Mesendoderm (in vitro differentiated cells): ENCODE measurements at regions not wholly inside any gene's neighbourhood (a gene's known extent, or its start where the extent isn't known, plus 50 kb on each side); places are given as distances from the start of the nearest gene placed in this dataset.
"Not testable (repeated sequence)": the region's sequence is repeated elsewhere in the genome, so short reads cannot be mapped to it uniquely, and the experiment has no call there.

ENCODE experiments used
- DNase-seq: peaks from one replicate; pipeline ENCODE4 v3.0.0; 2013
- H2AK5ac ChIP-seq: 2 replicates; pipeline ENCODE4 v1.6.1; 2013; ENCODE audit warnings: low read length, inconsistent platforms
- H2BK120ac ChIP-seq: 2 replicates; pipeline ENCODE4 v1.6.1; 2013; ENCODE audit warnings: low read depth, mild to moderate bottlenecking, low read length, moderate library complexity, mixed read lengths
- H2BK15ac ChIP-seq: replicated peaks from 2 replicates; pipeline ENCODE4 v1.6.1; 2013; ENCODE audit warnings: low read depth, mild to moderate bottlenecking, moderate library complexity
- H2BK5ac ChIP-seq: 2 replicates; pipeline ENCODE4 v1.6.1; 2013; ENCODE audit warnings: low read length, inconsistent platforms
- H3K18ac ChIP-seq: 2 replicates; pipeline ENCODE4 v1.6.1; 2013; ENCODE audit warnings: mild to moderate bottlenecking, low read length, mixed read lengths
- H3K23ac ChIP-seq: one replicate; pipeline ENCODE4 v1.6.1; 2013; ENCODE audit warnings: low read length
- H3K27ac ChIP-seq: 2 replicates; pipeline ENCODE4 v1.5.1; 2013; ENCODE audit warnings: low read depth, mild to moderate bottlenecking, inconsistent platforms, low read length, moderate library complexity
- H3K27me3 ChIP-seq: 2 replicates; pipeline ENCODE4 v1.6.1; 2013; ENCODE audit warnings: low read length, control low read depth, mild to moderate bottlenecking, inconsistent platforms; ENCODE audit not compliant: insufficient read depth, poor library complexity
- H3K36me3 ChIP-seq: 2 replicates; pipeline ENCODE4 v1.6.1; 2013; ENCODE audit warnings: low read length, inconsistent platforms; ENCODE audit not compliant: control insufficient read depth, insufficient read depth
- H3K4ac ChIP-seq: one replicate; pipeline ENCODE4 v1.6.1; 2013; ENCODE audit warnings: low read depth, mild to moderate bottlenecking, low read length, moderate library complexity
- H3K4me1 ChIP-seq: 2 replicates; pipeline ENCODE4 v1.6.1; 2013; ENCODE audit warnings: low read depth, low read length, inconsistent platforms; ENCODE audit not compliant: control insufficient read depth
- H3K4me2 ChIP-seq: 2 replicates; pipeline ENCODE4 v1.6.1; 2013; ENCODE audit warnings: low read length
- H3K4me3 ChIP-seq: 2 replicates; pipeline ENCODE4 v1.5.1; 2013; ENCODE audit warnings: mild to moderate bottlenecking, low read length
- H3K56ac ChIP-seq: one replicate; pipeline ENCODE4 v1.6.1; 2013; ENCODE audit warnings: low read length
- H3K79me1 ChIP-seq: 2 replicates; pipeline ENCODE4 v1.6.1; 2013; ENCODE audit warnings: low read length, inconsistent platforms
- H3K79me2 ChIP-seq: 2 replicates; pipeline ENCODE4 v1.6.1; 2013; ENCODE audit warnings: mild to moderate bottlenecking, low read length; ENCODE audit not compliant: control insufficient read depth, insufficient read depth
- H3K9ac ChIP-seq: 2 replicates; pipeline ENCODE4 v1.6.1; 2013; ENCODE audit warnings: low read length, inconsistent platforms
- H4K5ac ChIP-seq: one replicate; pipeline ENCODE4 v1.6.1; 2013; ENCODE audit warnings: low read length
- H4K8ac ChIP-seq: one replicate; pipeline ENCODE4 v1.6.1; 2013; ENCODE audit warnings: low read depth, mild to moderate bottlenecking, control low read depth, low read length, moderate library complexity
- WGBS: extraction: QIAGEN DNeasy Blood & Tissue Kit; methylation state at CpG from one replicate; pipeline ENCODE4 v1.1.7; 2013; ENCODE audit warnings: low lambda C conversion rate, missing lambda C conversion rate; ENCODE audit not compliant: insufficient coverage; ENCODE audit errors: extremely low coverage; 5-methylcytosine and 5-hydroxymethylcytosine counted together

DNA sequence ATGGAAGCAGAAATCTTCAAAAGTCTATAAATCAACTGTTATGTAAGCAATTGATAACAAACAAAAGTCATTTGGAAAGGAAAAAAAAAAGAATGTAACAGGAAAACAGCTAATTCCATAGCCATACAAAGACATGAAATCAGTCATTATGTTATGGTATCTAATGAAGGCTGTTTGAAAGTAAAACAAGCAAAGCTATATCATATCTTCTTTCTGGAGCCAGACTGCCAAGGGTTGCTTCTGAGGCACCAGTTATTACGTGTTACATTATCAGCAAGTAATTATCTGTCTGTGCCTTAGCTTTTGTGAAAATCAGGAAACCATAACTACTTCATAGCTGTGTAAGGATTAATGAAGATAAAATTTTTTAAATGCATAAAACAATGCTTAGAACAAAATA is 480.2 kb downstream of the FAT4 start:
- no peak overlapping the region for H3K4me3 ChIP-seq
- no peak overlapping the region for H4K8ac ChIP-seq
- H2AK5ac ChIP-seq, result no peak overlapping the region
- H3K9ac ChIP-seq, result no peak overlapping the region
- no peak overlapping the region for H2BK120ac ChIP-seq
- H3K27me3 ChIP-seq, result no peaks in the 10 kb centered on the region
- no peak overlapping the region for H2BK15ac ChIP-seq
- H2BK5ac ChIP-seq, result no peak overlapping the region
- H3K18ac ChIP-seq, result no peak overlapping the region
- no peak overlapping the region for H3K4ac ChIP-seq
- no peaks in the 10 kb centered on the region for H3K79me2 ChIP-seq
- H3K4me1 ChIP-seq, result no peaks in the 10 kb centered on the region
- H3K27ac ChIP-seq, result no peak overlapping the region
- no peaks in the 10 kb centered on the region for H3K79me1 ChIP-seq
- no peak overlapping the region for H4K5ac ChIP-seq
- WGBS, result no CpG with 5 or more reads among the region's 1 CpG
- H3K56ac ChIP-seq, result no peak overlapping the region
- DNase-seq, result no peak
- no peaks in the 10 kb centered on the region for H3K36me3 ChIP-seq
- no peak overlapping the region for H3K23ac ChIP-seq
- H3K4me2 ChIP-seq, result no peak overlapping the region

GRCh38 chr4:125796138-125796537 is 481.4 kb downstream of the FAT4 start:
- Histone ChIP-seq H3K9ac (no peak overlapping the region), H3K18ac (no peak overlapping the region), H2BK5ac (no peak overlapping the region), H3K56ac (no peak overlapping the region), H3K4me2 (no peak overlapping the region), H4K5ac (no peak overlapping the region), H3K79me1 (no peaks in the 10 kb centered on the region), H3K36me3 (no peaks in the 10 kb centered on the region), H3K4ac (no peak overlapping the region), H3K4me1 (no peaks in the 10 kb centered on the region), H2BK120ac (no peak overlapping the region), H2BK15ac (no peak overlapping the region), H3K4me3 (no peak overlapping the region), H4K8ac (no peak overlapping the region), H2AK5ac (no peak overlapping the region), H3K79me2 (no peaks in the 10 kb centered on the region), H3K27ac (no peak overlapping the region), H3K23ac (no peak overlapping the region), H3K27me3 (no peaks in the 10 kb centered on the region)
- WGBS, result no CpG with 5 or more reads among the region's 2 CpGs
- no peak for DNase-seq

GRCh38 chr4:125797621-125798020 is 482.9 kb downstream of the FAT4 start:
- not testable (repeated sequence) for H2AK5ac ChIP-seq, H3K4me2 ChIP-seq, H3K36me3 ChIP-seq, H2BK120ac ChIP-seq, H3K79me2 ChIP-seq, H3K56ac ChIP-seq, H3K27ac ChIP-seq, H4K5ac ChIP-seq, H3K27me3 ChIP-seq, H3K79me1 ChIP-seq, H3K4ac ChIP-seq, H2BK15ac ChIP-seq, H3K4me1 ChIP-seq, H3K18ac ChIP-seq, H3K23ac ChIP-seq, H2BK5ac ChIP-seq, H4K8ac ChIP-seq, H3K4me3 ChIP-seq, H3K9ac ChIP-seq
- DNase-seq, result peak; percentile 29
- no CpG with 5 or more reads among the region's 4 CpGs for WGBS

- H3K9ac ChIP-seq, result no peak overlapping the region
- no peaks in the 10 kb centered on the region for H3K79me1 ChIP-seq
- no peaks in the 10 kb centered on the region for H3K36me3 ChIP-seq
- H2BK5ac ChIP-seq, result no peak overlapping the region
- H2AK5ac ChIP-seq, result no peak overlapping the region
- H3K4me1 ChIP-seq, result no peaks in the 10 kb centered on the region
- H3K79me2 ChIP-seq, result no peaks in the 10 kb centered on the region
- no peak overlapping the region for H3K18ac ChIP-seq
- no peak overlapping the region for H3K4me3 ChIP-seq
- H3K4ac ChIP-seq, result no peak overlapping the region
- H2BK15ac ChIP-seq, result no peak overlapping the region
- H4K8ac ChIP-seq, result no peak overlapping the region
- no CpG with 5 or more reads among the region's 4 CpGs for WGBS
- no peak overlapping the region for H4K5ac ChIP-seq
- no peak overlapping the region for H2BK120ac ChIP-seq
- no peaks in the 10 kb centered on the region for H3K27me3 ChIP-seq
- no peak for DNase-seq
- H3K23ac ChIP-seq, result no peak overlapping the region
- H3K27ac ChIP-seq, result no peak overlapping the region
- H3K56ac ChIP-seq, result no peak overlapping the region
- H3K4me2 ChIP-seq, result no peak overlapping the region
These were observed 486.6 kb downstream of the FAT4 start for GRCh38 chr4:125801373-125801772.

- Histone ChIP-seq H4K5ac (no peak overlapping the region), H3K79me2 (no peaks in the 10 kb centered on the region), H2BK15ac (no peak overlapping the region), H2BK5ac (no peak overlapping the region), H3K4me3 (no peak overlapping the region), H3K4me2 (no peak overlapping the region), H3K27ac (no peak overlapping the region), H3K18ac (no peak overlapping the region), H2AK5ac (no peak overlapping the region), H3K56ac (no peak overlapping the region), H3K4ac (no peak overlapping the region), H3K27me3 (no peaks in the 10 kb centered on the region), H2BK120ac (no peak overlapping the region), H4K8ac (no peak overlapping the region), H3K79me1 (no peaks in the 10 kb centered on the region), H3K9ac (no peak overlapping the region), H3K4me1 (no peaks in the 10 kb centered on the region), H3K23ac (no peak overlapping the region), H3K36me3 (no peaks in the 10 kb centered on the region)
- no CpG with 5 or more reads among the region's 1 CpG for WGBS
- DNase-seq, result no peak
These were observed 487.2 kb downstream of the FAT4 start for GRCh38 chr4:125801924-125802323.

DNA sequence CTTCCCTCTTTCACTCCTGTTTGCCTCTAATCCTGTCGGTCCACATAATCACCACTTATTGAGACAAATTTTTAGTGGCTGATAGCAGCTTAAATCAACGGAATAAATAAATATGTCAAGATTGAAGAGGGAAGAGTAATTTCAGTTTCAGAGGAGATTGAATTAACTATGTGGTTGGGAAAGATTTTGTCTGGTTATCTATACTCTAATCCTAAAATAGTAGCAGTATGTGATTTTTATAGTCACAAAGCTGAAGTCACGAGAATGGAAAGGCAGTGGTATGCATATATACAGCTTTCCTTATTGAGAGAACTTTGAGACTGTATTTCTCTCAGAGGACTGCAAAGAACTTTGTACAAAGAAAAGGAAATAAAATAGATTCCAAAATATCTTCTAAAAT is 493.3 kb downstream of the FAT4 start:
- no peak overlapping the region for H3K18ac ChIP-seq
- no peak overlapping the region for H3K23ac ChIP-seq
- H3K27ac ChIP-seq, result no peak overlapping the region
- H4K5ac ChIP-seq, result no peak overlapping the region
- no peak overlapping the region for H2BK5ac ChIP-seq
- no CpG with 5 or more reads among the region's 3 CpGs for WGBS
- H4K8ac ChIP-seq, result no peak overlapping the region
- no peak overlapping the region for H3K56ac ChIP-seq
- H3K4me2 ChIP-seq, result no peak overlapping the region
- H3K4ac ChIP-seq, result no peak overlapping the region
- H2BK15ac ChIP-seq, result no peak overlapping the region
- no peak overlapping the region for H3K9ac ChIP-seq
- H3K4me1 ChIP-seq, result no peaks in the 10 kb centered on the region
- H2AK5ac ChIP-seq, result no peak overlapping the region
- DNase-seq, result no peak
- no peak overlapping the region for H3K4me3 ChIP-seq
- H3K79me1 ChIP-seq, result no peaks in the 10 kb centered on the region
- no peaks in the 10 kb centered on the region for H3K79me2 ChIP-seq
- H2BK120ac ChIP-seq, result no peak overlapping the region
- H3K36me3 ChIP-seq, result no peaks in the 10 kb centered on the region
- H3K27me3 ChIP-seq, result no peaks in the 10 kb centered on the region
